Tongue (tissue), 1 donor: ENCODE measurements at regions not wholly inside any gene's neighbourhood (a gene's known extent, or its start where the extent isn't known, plus 50 kb on each side); places are given as distances from the start of the nearest gene placed in this dataset.
"Not testable (repeated sequence)": the region's sequence is repeated elsewhere in the genome, so short reads cannot be mapped to it uniquely, and the experiment has no call there.

Experiments used
- DNase-seq: peaks from one replicate; pipeline ENCODE4 v3.0.0-alpha.2; 2015

DNA sequence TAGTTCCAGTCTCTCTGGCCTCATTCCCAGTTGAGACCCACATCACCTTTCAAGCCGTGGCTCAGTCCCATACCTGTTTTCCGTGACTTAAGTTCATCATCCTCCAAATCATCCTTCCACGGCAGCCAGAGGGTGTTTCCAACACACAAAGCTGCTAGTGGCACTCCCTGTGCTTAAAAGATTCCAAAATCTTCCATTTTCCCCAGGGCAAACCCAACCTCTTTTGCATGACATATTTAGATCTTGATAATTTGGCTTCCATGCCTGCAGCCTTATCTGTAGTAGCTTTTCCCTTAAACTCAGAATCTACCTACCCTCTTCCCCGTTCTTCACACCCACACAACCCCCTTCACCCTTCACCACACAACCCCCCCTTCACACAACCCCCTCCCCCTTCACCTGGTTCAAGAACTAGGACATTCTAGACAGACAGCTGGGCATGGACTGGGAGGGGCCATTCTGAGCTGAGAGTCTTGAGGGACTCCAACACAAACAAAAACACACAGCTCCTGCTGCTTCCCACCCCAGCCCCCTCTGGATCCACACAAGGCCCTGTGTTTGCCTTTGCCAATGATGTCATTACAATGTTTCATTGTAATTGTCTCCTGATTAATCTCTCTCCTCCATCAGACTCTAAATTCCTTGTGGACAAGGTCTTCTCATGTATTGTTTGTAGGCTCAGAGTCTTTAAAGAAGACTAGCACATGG, 268.2 kb downstream of the SH3GL2 start:
- no peak for DNase-seq

DNA sequence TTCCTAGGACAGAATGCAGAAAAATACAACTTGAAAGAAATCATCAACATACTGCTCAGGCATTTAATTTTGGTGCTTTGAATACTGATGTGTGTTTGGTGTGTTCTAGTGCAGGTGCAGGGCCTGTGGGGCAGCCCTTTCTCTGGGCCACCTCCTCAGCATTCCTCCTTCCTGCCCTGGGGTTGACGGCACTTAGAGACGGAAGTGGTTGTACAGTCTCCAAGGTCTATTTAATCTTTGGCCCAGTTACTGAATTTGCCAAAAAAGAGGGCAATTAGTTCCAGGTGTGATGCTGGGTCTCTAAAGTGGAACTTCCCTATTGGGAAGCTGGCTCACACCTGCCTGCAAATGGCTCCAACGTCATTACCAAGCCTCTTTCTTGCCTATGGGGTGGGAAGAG, 269.0 kb downstream of the SH3GL2 start:
- no peak for DNase-seq

DNA sequence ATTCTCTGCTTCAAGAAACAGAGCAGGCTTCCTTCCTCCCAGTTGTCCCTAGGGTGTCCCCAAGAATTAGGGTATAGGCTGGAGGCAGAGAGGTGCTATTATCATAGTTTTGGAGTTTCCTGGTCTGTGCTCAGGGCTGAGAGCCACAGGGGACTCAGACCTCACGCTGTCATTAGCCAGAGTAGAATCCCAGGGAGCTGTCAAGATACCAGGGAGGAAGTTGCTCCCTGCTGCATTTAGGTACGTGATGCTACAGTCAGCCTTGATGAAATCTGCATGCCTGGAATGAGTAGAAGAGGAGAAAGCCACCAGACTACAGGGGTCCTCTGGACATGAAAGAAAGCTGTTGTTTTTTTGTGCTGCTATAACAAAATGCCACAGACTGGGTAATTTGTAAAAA, 273.2 kb downstream of the SH3GL2 start:
- DNase-seq, result no peak

DNA sequence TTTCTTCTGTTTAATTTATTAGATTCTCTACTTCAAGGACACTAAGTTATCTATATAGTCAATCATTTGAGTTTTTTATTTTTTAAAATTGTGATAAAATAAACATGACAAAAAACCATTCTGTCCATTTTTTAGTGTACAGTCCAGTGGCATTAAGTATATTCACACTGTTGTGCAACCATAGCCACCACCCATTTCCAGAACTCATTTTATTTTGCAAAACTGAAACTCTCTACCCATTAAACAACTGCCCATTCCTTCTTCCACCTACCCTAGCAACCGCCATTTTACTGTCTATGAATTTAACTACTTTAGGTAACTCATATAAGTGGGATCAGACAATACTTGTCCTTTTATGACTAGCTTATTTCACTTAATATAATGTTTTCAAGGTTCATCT, 275.6 kb downstream of the SH3GL2 start:
- no peak for DNase-seq

DNA sequence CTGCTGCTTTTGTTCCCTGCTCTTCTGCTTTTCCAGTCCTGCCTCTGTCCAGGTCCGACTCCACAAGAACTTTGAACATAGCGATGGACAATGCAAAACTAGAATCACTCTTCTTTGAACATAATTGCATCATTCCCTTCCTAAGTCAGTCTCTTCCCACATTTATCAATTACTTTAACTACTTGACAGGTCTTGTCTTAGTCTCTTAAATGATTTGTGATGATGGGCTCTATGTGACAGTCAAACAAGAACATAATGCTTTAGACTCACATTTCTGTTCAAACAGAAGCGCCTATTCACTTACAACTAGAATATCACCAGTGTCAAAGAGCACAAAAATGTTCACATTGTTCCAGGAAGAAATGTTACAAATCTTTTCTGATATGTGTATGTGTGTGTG, 278.1 kb downstream of the SH3GL2 start:
- DNase-seq, result no peak

DNA sequence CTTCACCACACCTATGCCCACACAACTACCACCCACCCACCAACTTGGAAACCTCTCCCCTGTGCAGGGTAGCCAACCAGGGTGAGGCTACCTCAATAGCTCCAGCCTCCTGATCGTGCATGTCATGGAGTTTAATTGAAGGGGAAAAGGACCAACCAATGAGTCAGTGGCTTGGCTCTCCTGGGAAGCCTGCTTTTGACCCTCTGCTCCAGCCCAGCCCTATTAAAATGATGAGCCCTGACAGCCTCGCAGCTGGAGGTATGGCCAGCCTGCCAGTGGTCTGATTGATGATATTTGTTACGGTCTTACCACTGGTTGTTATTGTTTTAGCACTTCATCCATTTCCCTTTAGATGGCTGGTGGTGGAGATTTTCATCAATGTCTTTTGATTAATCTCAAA, 280.4 kb downstream of the SH3GL2 start:
- DNase-seq, result no peak

DNA sequence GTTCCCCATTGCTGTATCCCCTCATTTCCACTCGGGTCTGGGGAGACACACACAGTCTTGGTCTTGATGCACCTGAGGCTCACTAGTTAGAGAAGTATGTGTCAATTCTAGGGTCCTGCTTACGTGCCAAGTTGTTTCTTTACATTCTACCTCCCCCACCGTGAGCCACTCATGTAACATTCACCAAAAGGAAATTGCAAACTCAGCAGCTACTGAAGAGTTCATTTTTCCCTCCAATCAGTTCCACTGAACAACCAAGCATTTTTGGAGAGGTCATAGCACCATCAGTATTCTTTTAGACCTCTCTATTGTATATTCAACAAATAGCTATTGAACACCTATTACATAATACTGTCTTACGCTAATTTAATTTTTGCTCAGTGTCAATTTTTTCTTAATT, 281.1 kb downstream of the SH3GL2 start:
- DNase-seq, result no peak

DNA sequence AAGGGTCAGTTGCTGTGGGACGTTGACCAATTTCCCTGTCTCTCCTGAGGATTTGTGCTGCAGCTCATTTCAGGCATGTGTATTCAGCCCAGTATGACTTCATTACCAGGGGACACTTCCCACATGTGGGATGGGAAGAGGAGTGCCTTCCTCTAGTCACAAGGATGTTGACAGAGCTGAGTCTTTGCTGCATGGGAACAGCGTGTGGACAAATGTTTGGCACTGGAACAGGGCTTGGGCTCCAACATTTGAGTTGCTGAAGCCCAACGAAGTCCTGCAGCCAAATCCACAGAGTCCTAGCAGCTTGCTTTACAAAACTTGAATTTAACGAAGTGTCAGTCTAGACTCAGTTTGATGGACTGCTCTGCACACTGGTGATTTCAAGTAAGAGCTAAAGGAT, 283.2 kb downstream of the SH3GL2 start:
- DNase-seq, result peak; percentile 41

DNA sequence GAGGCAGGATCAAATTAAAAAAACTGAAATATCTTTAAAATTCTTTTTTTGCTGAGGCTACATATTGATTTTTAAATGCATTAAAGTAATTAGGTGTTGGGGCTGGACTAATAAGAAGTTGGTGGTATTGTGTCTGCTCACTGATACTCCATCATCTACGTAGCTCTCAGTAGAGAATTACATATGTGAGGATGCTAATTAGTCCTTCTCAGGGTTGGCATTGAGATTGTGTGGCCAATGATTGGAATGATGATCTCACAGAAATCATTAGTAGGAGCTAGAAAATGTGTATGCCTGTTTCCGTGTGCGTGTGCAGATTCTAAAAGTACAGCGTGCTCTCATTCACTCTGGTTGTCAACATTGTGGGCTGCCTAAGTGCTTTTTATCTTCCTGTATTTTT, 283.8 kb downstream of the SH3GL2 start:
- no peak for DNase-seq

DNA sequence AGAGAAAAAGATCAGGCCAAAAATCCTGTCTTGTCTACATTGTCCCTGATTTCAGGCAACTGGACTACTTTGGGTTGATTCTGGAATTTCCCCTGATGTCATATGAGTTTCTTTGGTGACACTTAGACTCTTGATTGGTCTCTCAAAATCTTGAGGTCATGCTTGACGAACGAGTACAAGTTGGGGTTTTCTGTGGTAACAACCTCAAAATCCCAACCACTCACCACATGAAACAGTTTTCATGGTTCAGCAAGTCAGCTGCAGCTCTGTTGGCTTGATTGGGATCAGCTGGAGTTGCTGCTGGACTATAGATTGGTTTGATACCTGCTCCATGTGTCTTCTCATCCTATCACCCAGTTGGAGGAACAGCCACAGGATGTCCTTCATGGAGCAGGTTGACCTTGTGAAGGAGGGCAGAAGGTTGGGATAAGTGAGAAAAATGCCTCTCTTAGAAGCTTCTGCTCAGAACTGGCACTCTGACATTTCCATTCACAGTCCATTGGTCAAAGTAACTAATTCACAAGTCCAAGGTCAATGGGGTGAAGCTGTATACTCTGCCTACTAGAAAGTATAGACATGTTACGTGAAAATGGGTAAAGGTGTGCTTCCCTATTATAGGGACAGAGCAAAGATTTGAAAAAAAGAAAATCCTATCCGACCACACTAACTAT, 284.5 kb downstream of the SH3GL2 start:
- DNase-seq, result no peak

DNA sequence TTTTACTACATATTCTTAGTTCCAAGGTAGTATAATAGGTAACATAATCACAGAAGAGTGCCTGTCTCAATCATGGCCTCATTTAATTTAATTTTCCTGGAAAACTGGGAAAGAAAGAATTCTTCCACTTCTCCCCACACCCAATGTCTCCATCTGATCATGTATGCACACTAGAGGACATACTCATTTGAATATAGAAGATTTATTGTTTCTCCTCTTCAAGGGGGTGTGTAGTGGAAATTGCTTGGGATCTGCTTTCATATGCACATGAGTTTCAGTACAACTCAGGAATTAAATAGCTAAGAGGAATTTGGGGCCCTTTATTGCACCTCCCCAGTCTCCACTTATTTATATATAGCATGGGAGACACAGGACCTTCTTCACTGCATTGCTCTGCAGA, 285.1 kb downstream of the SH3GL2 start:
- DNase-seq, result no peak

DNA sequence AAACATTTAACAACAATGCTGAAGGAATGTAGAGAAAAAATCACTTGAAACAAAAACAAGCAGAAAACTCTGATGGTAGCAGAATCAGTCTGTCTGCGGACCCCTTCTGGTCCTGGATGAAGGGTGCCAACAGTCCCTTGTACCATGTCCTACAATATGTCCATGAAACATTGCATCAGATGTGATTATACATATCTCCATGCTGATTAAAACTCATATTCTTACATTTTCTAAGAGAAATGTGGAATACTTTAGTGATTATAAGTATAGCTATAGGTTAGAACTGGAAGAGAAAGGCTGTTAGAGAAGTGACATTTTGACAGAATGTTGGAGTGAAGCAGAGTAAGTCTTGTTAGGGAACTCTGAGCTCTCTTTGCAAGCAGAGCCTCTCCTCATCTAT, 286.1 kb downstream of the SH3GL2 start:
- no peak for DNase-seq

DNA sequence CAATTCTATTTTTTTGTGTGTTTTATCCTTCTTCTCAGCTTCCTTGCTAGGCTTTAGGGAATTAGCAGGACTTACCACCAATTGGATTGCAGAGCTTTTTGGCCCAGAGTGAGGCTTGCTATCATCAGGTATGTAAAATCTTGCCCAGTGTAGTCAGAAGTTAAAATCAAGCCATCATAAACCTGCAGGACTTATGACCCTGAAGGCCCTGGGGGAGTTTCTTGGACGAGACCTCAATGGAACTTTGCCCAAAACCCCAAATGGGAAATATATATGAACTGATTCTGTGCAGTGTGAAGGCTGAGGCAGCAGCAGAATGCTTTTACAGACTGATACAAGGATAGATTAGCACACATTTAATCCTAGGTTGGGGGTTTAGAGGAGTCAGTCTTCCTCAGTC, 287.0 kb downstream of the SH3GL2 start:
- DNase-seq, result peak; percentile 58

DNA sequence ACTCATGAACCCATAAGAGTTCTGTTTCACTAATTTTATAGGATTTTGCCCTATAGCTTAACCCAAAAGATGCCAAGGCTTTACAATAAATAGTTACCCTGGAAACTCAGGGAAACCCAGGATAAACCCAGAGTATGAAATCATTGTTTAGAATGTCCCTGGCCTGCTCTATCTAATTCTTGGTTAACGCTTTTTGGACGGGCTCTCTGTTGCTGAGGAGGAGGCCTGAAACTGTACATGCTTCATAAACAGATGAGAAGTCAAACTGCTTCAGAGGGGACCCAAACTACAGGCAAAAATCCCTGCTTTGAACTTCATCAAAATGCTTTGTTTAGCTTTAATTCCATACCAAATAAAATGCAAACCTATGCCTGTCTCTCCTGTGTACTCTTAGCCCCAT, 291.9 kb downstream of the SH3GL2 start:
- no peak for DNase-seq

DNA sequence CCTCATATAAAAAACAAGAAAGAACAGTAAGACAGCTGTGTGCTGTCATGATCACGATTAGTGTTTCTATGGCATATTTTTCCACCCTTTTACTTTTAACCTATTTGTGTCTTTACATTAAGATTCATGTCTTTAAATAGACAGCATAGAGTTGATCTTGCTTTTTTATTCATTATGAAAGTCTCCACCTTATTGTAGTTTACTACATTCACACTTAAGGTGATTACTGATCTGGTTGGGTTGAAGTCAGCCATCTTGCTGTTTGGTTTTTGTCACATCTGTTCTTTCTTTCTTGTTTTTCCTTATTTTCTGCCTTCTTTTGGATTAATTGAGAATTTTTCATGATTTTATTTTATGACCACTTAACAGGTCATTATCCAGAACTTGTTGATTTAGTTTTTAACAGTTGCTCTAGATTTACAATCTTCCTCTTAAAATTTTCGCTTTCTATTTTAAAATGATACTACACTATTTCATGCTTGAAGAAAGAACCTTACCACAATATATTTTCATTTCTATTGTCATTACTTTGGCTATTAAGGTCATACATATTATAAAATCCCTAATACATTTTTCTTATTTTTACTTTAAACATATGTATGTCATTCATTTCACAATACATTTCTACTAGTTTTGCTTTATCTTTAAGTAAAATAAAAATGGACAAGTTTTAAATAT, 292.5 kb downstream of the SH3GL2 start:
- no peak for DNase-seq

DNA sequence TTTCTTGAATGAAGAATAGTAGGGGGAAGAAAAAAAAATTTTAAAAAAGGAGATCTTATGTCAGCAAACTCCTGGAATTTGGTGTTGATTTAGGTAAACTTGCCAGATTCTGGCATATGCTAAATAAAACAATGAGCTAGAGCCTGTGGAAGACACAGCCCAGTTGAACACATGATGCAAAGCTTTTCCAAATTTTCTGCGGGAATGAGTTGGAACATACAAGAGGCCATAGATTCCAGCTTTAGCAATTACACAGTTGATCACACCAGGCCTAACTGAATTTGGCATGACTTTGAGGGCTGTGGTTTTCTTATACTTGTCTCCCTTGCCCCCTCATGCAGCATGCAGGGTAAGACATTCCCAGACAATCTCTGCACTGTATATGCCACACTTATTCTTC, 297.0 kb downstream of the SH3GL2 start:
- DNase-seq, result peak; percentile 52

DNA sequence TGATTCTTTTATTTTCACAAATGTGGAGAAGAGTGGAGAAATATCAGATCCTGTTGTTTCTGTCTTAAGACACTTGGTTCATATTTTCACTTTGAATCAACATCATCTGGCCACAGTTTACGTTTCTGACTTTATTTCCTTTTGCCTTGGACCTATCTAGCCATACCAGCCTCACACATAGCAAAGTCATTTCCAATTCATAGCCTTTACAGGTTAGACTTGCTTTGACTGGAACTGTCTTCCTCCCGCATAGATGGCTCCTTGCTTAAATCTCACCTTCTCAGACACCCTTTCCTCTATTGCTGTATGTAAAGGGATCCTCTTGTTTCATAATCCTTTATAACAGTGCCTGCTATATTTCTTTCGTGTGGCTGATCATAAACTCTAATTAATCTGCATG, 297.8 kb downstream of the SH3GL2 start:
- DNase-seq, result no peak

DNA sequence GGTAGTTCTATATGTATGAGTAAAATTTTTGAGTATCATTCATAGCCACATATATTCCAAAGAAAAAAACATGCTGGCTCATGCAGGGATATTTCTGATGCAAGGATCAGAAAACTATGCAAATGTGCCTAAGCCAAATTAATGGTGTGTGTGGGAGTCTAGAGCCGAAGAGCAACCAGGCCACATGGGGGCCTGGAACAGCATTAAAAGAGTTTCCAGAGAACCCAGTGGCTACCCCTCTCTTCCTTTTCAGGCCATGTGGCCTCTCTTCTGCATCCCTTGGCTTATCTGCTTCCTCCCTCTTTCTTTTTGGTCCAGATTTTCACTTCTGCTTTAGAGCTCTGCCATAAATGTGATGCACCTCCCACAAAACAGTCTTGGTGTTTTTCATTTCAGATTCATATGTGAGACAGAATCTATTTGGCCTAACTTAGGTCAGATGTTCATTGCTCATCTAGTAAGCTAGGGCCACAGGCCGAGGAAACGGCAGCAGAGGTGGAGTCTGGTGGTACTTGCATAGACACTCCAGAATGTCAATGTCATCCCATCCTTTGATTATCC, 300.0 kb downstream of the SH3GL2 start:
- no peak for DNase-seq

DNA sequence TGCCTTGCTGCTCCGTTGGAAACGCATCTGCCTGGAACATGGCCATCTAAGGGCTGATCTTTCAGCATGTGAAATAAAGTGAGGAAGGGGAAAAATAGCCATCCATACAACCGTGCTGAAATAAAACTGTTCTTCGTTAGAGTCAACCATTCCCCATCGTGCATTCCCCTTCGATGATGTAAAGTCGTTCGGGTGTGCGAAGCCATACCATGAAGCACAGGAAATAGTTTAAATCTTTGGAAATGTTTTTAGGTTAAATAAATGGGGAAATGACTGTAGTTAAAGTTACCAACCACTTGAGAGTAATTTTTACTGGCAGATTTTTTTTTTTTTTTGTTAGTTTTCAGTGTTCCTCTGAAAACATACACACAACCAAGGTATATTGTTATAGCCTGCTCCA, 302.5 kb downstream of the SH3GL2 start:
- no peak for DNase-seq

DNA sequence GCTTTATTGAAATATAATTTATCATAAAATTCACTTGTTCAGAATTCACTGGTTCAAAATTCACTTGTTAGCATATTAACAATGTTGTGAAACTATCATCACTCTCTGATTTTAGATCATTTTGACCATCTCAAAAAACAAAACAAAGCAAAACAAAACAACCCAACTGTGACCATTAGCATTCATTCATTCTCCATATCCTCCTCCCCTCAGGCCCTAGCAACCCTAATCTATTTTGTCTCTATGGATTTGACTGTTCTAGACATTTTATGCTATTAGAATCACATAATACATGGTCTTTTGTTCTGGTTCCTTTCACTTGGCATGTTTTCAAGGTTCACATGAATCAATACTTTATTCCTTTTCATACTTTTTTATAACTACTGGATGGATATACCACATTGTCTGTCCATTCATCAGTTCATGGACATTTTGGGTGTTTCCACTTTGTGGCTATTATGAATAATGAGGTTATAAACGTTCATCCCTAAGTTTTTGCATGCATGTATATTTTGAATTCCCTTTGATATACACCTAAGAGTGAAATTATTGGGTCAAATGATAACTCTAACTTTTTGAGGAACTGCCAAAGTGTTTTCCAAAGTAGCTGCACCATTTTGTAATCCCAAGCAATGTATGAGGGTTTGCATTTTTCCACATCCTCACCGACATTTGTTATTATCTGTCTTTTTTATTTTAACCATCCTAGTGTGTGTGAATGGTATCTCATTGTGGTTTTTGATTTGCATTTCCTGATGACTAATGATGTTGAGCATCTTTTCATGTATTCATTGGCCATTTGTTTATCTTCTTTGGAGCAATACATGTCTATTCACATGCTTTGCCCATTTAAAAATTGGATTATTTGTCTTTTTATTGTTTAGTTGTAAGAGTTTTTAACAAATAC, 304.1 kb downstream of the SH3GL2 start:
- no peak for DNase-seq

DNA sequence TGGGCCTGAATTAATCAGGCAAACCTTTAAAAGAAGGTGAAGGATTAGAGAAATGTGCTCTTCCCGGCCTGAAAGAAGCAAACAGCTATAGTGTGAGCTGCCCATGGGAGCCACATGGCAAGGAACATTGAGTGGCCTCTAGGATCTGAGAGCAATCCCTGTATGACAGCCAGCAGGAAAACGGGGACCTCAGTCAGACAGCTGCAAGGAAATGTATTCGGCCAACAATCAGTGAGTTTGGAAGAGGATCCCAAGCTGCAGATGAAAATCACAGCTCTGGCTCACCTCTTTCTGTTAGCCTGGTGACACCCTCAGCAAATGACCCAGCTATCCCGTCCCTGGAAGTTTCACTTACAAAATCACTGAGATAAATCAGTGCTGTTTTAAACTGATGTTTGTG, 309.2 kb downstream of the SH3GL2 start:
- DNase-seq, result no peak

DNA sequence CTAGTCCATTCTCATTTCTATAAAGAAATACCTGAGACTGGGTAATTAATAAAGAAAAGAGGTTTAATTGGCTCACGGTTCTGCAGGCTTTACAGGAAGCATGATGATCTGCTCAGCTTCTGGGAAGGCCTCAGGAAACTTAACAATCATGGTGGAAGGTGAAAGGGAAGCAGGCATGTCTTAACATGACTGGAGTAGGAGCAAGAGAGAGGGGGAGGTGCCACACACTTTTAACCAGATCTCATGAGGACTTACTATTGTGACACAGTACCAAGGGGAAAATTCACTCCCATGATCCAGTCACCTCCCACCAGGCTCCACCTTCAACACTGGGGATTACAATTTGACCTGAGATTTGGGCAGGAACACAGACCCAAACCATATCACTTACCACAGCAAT, 310.1 kb downstream of the SH3GL2 start:
- not testable (repeated sequence) for DNase-seq
